Neural progenitor cell (in vitro differentiated cells): ENCODE measurements at regions not wholly inside any gene's neighbourhood (a gene's known extent, or its start where the extent isn't known, plus 50 kb on each side); places are given as distances from the start of the nearest gene placed in this dataset.

Experiments used
- EZH2 ChIP-seq: fragments of 200-600 bp; sonication (generic); IDR thresholded peaks from 2 replicates; pipeline ENCODE4 v1.6.1; 2017; ENCODE audit warnings: antibody characterized with exemption, mild to moderate bottlenecking, moderate library complexity
- TF ChIP-seq, protein P1 (sequence below): fragments of 200-600 bp; sonication (generic); IDR thresholded peaks from 2 replicates; pipeline ENCODE4 v1.5.1; 2017; ENCODE audit warnings: antibody characterized with exemption, mild to moderate bottlenecking

DNA sequence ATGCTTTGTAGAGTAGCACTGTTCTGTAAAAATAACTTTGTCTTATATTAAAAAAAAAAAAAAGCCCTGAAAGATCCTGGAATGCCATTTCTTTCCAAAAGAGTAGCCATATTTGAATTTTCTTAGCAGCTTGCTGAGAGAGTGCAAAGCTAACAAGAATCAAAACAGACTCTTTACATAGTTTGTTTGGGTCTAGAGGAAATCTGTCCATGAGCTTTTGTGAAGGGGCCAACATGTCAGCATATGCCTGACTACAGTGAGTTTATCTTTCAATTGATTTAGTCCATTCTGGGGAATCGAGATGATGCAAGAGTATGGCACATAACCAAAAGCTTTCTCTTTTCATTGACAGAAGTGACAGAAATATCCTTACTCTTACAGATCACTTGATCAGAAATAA is 777.7 kb upstream of the ACVR2A start:
- TF ChIP-seq, protein P1, sequence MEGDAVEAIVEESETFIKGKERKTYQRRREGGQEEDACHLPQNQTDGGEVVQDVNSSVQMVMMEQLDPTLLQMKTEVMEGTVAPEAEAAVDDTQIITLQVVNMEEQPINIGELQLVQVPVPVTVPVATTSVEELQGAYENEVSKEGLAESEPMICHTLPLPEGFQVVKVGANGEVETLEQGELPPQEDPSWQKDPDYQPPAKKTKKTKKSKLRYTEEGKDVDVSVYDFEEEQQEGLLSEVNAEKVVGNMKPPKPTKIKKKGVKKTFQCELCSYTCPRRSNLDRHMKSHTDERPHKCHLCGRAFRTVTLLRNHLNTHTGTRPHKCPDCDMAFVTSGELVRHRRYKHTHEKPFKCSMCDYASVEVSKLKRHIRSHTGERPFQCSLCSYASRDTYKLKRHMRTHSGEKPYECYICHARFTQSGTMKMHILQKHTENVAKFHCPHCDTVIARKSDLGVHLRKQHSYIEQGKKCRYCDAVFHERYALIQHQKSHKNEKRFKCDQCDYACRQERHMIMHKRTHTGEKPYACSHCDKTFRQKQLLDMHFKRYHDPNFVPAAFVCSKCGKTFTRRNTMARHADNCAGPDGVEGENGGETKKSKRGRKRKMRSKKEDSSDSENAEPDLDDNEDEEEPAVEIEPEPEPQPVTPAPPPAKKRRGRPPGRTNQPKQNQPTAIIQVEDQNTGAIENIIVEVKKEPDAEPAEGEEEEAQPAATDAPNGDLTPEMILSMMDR, result no peak
- no peak for TF ChIP-seq EZH2
